ENCODE measurements at regions not wholly inside any gene's neighbourhood (a gene's known extent, or its start where the extent isn't known, plus 50 kb on each side); places are given as distances from the start of the nearest gene placed in this dataset.

- no peak overlapping the region for H3K4me3 ChIP-seq (ENCODE audit: insufficient read length, low read depth)
- no peak overlapping the region for H3K9ac ChIP-seq (ENCODE audit: insufficient read length, low read depth)
- H3K27me3 ChIP-seq (ENCODE audit: insufficient read depth, insufficient read length): no peaks in the 10 kb centered on the region
- no peak for DNase-seq (ENCODE audit: low read depth, low spot score)
- no peaks in the 10 kb centered on the region for H3K36me3 ChIP-seq (ENCODE audit: insufficient read depth, insufficient read length, low read length)
- H3K4me1 ChIP-seq (ENCODE audit: insufficient read depth, insufficient read length): no peaks in the 10 kb centered on the region
- peaks cover 13% of the 10 kb centered on the region for H3K9me3 ChIP-seq (ENCODE audit: insufficient read depth, low read length)
- TF ChIP-seq ZNF274 (IDR thresholded peaks at IDR 0.05; ENCODE audit: low read depth, low read length): no peak
- no peak for TF ChIP-seq YY1 (IDR thresholded peaks at IDR 0.05; ENCODE audit: insufficient read depth, insufficient read length)
- TF ChIP-seq SUZ12 (IDR thresholded peaks at IDR 0.05; ENCODE audit: extremely low read depth, insufficient read depth, insufficient read length): no peak
These were observed 115.7 kb downstream of the SPATA31D1 start for GRCh38 chr9:82104252-82104651.

GRCh38 chr9:82105729-82106128 is 117.2 kb downstream of the SPATA31D1 start:
- TF ChIP-seq SUZ12 (IDR thresholded peaks at IDR 0.05; ENCODE audit: extremely low read depth, insufficient read depth, insufficient read length) (no peak), ZNF274 (IDR thresholded peaks at IDR 0.05; ENCODE audit: low read depth, low read length) (no peak), YY1 (IDR thresholded peaks at IDR 0.05; ENCODE audit: insufficient read depth, insufficient read length) (no peak)
- no peaks in the 10 kb centered on the region for H3K27me3 ChIP-seq (ENCODE audit: insufficient read depth, insufficient read length)
- H3K4me1 ChIP-seq (ENCODE audit: insufficient read depth, insufficient read length): no peaks in the 10 kb centered on the region
- H3K4me3 ChIP-seq (ENCODE audit: insufficient read length, low read depth): no peak overlapping the region
- H3K9me3 ChIP-seq (ENCODE audit: insufficient read depth, low read length): peaks cover 11% of the 10 kb centered on the region
- DNase-seq (ENCODE audit: low read depth, low spot score): no peak
- no peak overlapping the region for H3K9ac ChIP-seq (ENCODE audit: insufficient read length, low read depth)
- no peaks in the 10 kb centered on the region for H3K36me3 ChIP-seq (ENCODE audit: insufficient read depth, insufficient read length, low read length)

- H3K9me3 ChIP-seq (ENCODE audit: insufficient read depth, low read length): peaks cover 3% of the 10 kb centered on the region; the same call in 1 of the 2 replicates
- no peak for DNase-seq (ENCODE audit: low read depth, low spot score)
- no peak overlapping the region for H3K9ac ChIP-seq (ENCODE audit: insufficient read length, low read depth)
- no peak overlapping the region for H3K4me3 ChIP-seq (ENCODE audit: insufficient read length, low read depth)
- no peaks in the 10 kb centered on the region for H3K27me3 ChIP-seq (ENCODE audit: insufficient read depth, insufficient read length)
- TF ChIP-seq ZNF274 (IDR thresholded peaks at IDR 0.05; ENCODE audit: low read depth, low read length): no peak
- no peak for TF ChIP-seq YY1 (IDR thresholded peaks at IDR 0.05; ENCODE audit: insufficient read depth, insufficient read length)
- H3K36me3 ChIP-seq (ENCODE audit: insufficient read depth, insufficient read length, low read length): no peaks in the 10 kb centered on the region
- H3K4me1 ChIP-seq (ENCODE audit: insufficient read depth, insufficient read length): no peaks in the 10 kb centered on the region
These were observed 118.0 kb downstream of the SPATA31D1 start for GRCh38 chr9:82106536-82106935.

- TF ChIP-seq SUZ12 (IDR thresholded peaks at IDR 0.05; ENCODE audit: extremely low read depth, insufficient read depth, insufficient read length): no peak
- TF ChIP-seq YY1 (IDR thresholded peaks at IDR 0.05; ENCODE audit: insufficient read depth, insufficient read length): no peak
- TF ChIP-seq ZNF274 (IDR thresholded peaks at IDR 0.05; ENCODE audit: low read depth, low read length): no peak
- no peaks in the 10 kb centered on the region for H3K36me3 ChIP-seq (ENCODE audit: insufficient read depth, insufficient read length, low read length)
- no peaks in the 10 kb centered on the region for H3K4me1 ChIP-seq (ENCODE audit: insufficient read depth, insufficient read length)
- H3K9ac ChIP-seq (ENCODE audit: insufficient read length, low read depth): no peak overlapping the region
- H3K27me3 ChIP-seq (ENCODE audit: insufficient read depth, insufficient read length): no peaks in the 10 kb centered on the region
- H3K9me3 ChIP-seq (ENCODE audit: insufficient read depth, low read length): no peaks in the 10 kb centered on the region
- DNase-seq (ENCODE audit: low read depth, low spot score): no peak
- H3K4me3 ChIP-seq (ENCODE audit: insufficient read length, low read depth): no peak overlapping the region
These were observed 119.9 kb downstream of the SPATA31D1 start for GRCh38 chr9:82108474-82108873.

GRCh38 chr9:82108941-82109340 is 120.4 kb downstream of the SPATA31D1 start:
- Histone ChIP-seq H3K4me3 (ENCODE audit: insufficient read length, low read depth) (no peak overlapping the region), H3K36me3 (ENCODE audit: insufficient read depth, insufficient read length, low read length) (no peaks in the 10 kb centered on the region), H3K9ac (ENCODE audit: insufficient read length, low read depth) (no peak overlapping the region), H3K27me3 (ENCODE audit: insufficient read depth, insufficient read length) (no peaks in the 10 kb centered on the region), H3K4me1 (ENCODE audit: insufficient read depth, insufficient read length) (no peaks in the 10 kb centered on the region), H3K9me3 (ENCODE audit: insufficient read depth, low read length) (no peaks in the 10 kb centered on the region)
- no peak for DNase-seq (ENCODE audit: low read depth, low spot score)
- TF ChIP-seq YY1 (IDR thresholded peaks at IDR 0.05; ENCODE audit: insufficient read depth, insufficient read length): no peak
- no peak for TF ChIP-seq ZNF274 (IDR thresholded peaks at IDR 0.05; ENCODE audit: low read depth, low read length)
- no peak for TF ChIP-seq SUZ12 (IDR thresholded peaks at IDR 0.05; ENCODE audit: extremely low read depth, insufficient read depth, insufficient read length)

- no peaks in the 10 kb centered on the region for H3K9me3 ChIP-seq (ENCODE audit: insufficient read depth, low read length)
- DNase-seq (ENCODE audit: low read depth, low spot score): no peak
- no peaks in the 10 kb centered on the region for H3K4me1 ChIP-seq (ENCODE audit: insufficient read depth, insufficient read length)
- no peak for TF ChIP-seq ZNF274 (IDR thresholded peaks at IDR 0.05; ENCODE audit: low read depth, low read length)
- no peak overlapping the region for H3K4me3 ChIP-seq (ENCODE audit: insufficient read length, low read depth)
- no peaks in the 10 kb centered on the region for H3K27me3 ChIP-seq (ENCODE audit: insufficient read depth, insufficient read length)
- no peaks in the 10 kb centered on the region for H3K36me3 ChIP-seq (ENCODE audit: insufficient read depth, insufficient read length, low read length)
- H3K9ac ChIP-seq (ENCODE audit: insufficient read length, low read depth): no peak overlapping the region
These were observed 121.1 kb downstream of the SPATA31D1 start for GRCh38 chr9:82109626-82110025.

GRCh38 chr9:82110881-82111280 is 122.3 kb downstream of the SPATA31D1 start:
- Histone ChIP-seq H3K9me3 (ENCODE audit: insufficient read depth, low read length) (no peaks in the 10 kb centered on the region), H3K4me1 (ENCODE audit: insufficient read depth, insufficient read length) (no peaks in the 10 kb centered on the region), H3K4me3 (ENCODE audit: insufficient read length, low read depth) (no peak overlapping the region), H3K27me3 (ENCODE audit: insufficient read depth, insufficient read length) (no peaks in the 10 kb centered on the region), H3K9ac (ENCODE audit: insufficient read length, low read depth) (no peak overlapping the region), H3K36me3 (ENCODE audit: insufficient read depth, insufficient read length, low read length) (no peaks in the 10 kb centered on the region)
- no peak for DNase-seq (ENCODE audit: low read depth, low spot score)
- TF ChIP-seq YY1 (IDR thresholded peaks at IDR 0.05; ENCODE audit: insufficient read depth, insufficient read length) (no peak), ZNF274 (IDR thresholded peaks at IDR 0.05; ENCODE audit: low read depth, low read length) (no peak), SUZ12 (IDR thresholded peaks at IDR 0.05; ENCODE audit: extremely low read depth, insufficient read depth, insufficient read length) (no peak)

- TF ChIP-seq YY1 (IDR thresholded peaks at IDR 0.05; ENCODE audit: insufficient read depth, insufficient read length) (no peak), SUZ12 (IDR thresholded peaks at IDR 0.05; ENCODE audit: extremely low read depth, insufficient read depth, insufficient read length) (no peak), ZNF274 (IDR thresholded peaks at IDR 0.05; ENCODE audit: low read depth, low read length) (no peak)
- Histone ChIP-seq H3K4me1 (ENCODE audit: insufficient read depth, insufficient read length) (no peaks in the 10 kb centered on the region), H3K4me3 (ENCODE audit: insufficient read length, low read depth) (no peak overlapping the region), H3K9me3 (ENCODE audit: insufficient read depth, low read length) (no peaks in the 10 kb centered on the region), H3K9ac (ENCODE audit: insufficient read length, low read depth) (no peak overlapping the region), H3K36me3 (ENCODE audit: insufficient read depth, insufficient read length, low read length) (no peaks in the 10 kb centered on the region), H3K27me3 (ENCODE audit: insufficient read depth, insufficient read length) (no peaks in the 10 kb centered on the region)
- no peak for DNase-seq (ENCODE audit: low read depth, low spot score)
These were observed 126.8 kb downstream of the SPATA31D1 start for GRCh38 chr9:82115331-82115730.
